Thoracic aorta (tissue), 2 donors: ENCODE measurements at regions not wholly inside any gene's neighbourhood (a gene's known extent, or its start where the extent isn't known, plus 50 kb on each side); places are given as distances from the start of the nearest gene placed in this dataset.
"Not testable (repeated sequence)": the region's sequence is repeated elsewhere in the genome, so short reads cannot be mapped to it uniquely, and the experiment has no call there.

Experiments used
- ATAC-seq: fragments of 150-250 bp; one replicate; pipeline ENCODE4 v1.8.0; 2017; ENCODE audit warnings: low read depth; ENCODE audit not compliant: insufficient number of reproducible peaks, low FRiP score
- DNase-seq: peaks from one replicate; pipeline ENCODE4 v3.0.0-alpha.2; 2020; ENCODE audit warnings: low spot score
- H3K27ac ChIP-seq, 2 donors: fragments of 200-600 bp; sonication (generic); 1 replicate in 1 of 2; 2 replicates in 1 of 2; pipeline ENCODE4 v1.5.1; 2016; ENCODE audit warnings: mild to moderate bottlenecking in 2 of 2, moderate library complexity in 2 of 2
- H3K27me3 ChIP-seq: fragments of 200-600 bp; sonication (generic); replicated peaks from 2 replicates; pipeline ENCODE4 v1.6.0; 2016; ENCODE audit warnings: mild to moderate bottlenecking; ENCODE audit not compliant: insufficient read depth
- H3K36me3 ChIP-seq: fragments of 200-600 bp; sonication (generic); one replicate; pipeline ENCODE4 v1.5.1; 2016
- H3K4me1 ChIP-seq, 2 donors: fragments of 200-600 bp; sonication (generic); 1 replicate in 1 of 2; 2 replicates in 1 of 2; pipeline versions ENCODE4 v1.5.1 to v1.6.0; 2016; ENCODE audit warnings: low read depth in 2 of 2, mild to moderate bottlenecking in 1 of 2; ENCODE audit not compliant: control insufficient read depth in 1 of 2
- H3K4me3 ChIP-seq: fragments of 200-600 bp; sonication (generic); 2 replicates; pipeline ENCODE4 v1.5.1; 2016; ENCODE audit warnings: mild to moderate bottlenecking
- H3K9me3 ChIP-seq: fragments of 200-600 bp; sonication (generic); 2 replicates; pipeline ENCODE4 v1.5.1; 2016
- TF ChIP-seq, protein P1 (sequence below): fragments of 200-600 bp; sonication (generic); IDR thresholded peaks from one replicate; pipeline ENCODE4 v1.5.1; 2019; ENCODE audit warnings: antibody characterized with exemption

DNA sequence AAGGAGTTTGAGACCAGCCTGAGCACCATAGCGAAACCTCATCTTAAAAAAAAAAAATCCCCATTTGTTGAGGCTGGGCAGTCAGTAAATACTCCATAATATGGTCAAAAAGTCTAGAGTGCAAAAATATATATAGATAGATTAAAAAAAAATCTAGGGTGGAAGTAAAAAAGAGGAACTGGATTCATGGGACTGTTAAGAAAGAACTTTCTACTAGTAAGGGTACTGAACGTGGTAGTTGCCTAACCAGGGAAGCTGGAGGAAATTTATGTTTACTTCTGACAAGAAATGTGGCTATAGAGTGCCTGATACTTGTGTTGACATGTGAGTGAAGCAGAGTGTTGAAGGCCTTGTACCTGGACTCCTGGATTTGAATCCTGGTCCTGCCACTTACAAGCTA is 265.9 kb upstream of the FAM78B start:
- Histone ChIP-seq H3K9me3 (no peaks in the 10 kb centered on the region), H3K4me1 (no peaks in the 10 kb centered on the region), H3K27me3 (no peaks in the 10 kb centered on the region), H3K27ac (no peak overlapping the region), H3K4me3 (no peak overlapping the region), H3K36me3 (no peaks in the 10 kb centered on the region)
- no peak for ATAC-seq
- no peak for DNase-seq
- TF ChIP-seq, protein P1, sequence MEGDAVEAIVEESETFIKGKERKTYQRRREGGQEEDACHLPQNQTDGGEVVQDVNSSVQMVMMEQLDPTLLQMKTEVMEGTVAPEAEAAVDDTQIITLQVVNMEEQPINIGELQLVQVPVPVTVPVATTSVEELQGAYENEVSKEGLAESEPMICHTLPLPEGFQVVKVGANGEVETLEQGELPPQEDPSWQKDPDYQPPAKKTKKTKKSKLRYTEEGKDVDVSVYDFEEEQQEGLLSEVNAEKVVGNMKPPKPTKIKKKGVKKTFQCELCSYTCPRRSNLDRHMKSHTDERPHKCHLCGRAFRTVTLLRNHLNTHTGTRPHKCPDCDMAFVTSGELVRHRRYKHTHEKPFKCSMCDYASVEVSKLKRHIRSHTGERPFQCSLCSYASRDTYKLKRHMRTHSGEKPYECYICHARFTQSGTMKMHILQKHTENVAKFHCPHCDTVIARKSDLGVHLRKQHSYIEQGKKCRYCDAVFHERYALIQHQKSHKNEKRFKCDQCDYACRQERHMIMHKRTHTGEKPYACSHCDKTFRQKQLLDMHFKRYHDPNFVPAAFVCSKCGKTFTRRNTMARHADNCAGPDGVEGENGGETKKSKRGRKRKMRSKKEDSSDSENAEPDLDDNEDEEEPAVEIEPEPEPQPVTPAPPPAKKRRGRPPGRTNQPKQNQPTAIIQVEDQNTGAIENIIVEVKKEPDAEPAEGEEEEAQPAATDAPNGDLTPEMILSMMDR = no peak

GRCh38 chr1:166433404-166434304 is 266.9 kb upstream of the FAM78B start:
- H3K27me3 ChIP-seq, H3K9me3 ChIP-seq, ATAC-seq, H3K36me3 ChIP-seq, H3K27ac ChIP-seq, H3K4me3 ChIP-seq, DNase-seq, H3K4me1 ChIP-seq: not testable (repeated sequence)

GRCh38 chr1:166457700-166458099 is 290.9 kb upstream of the FAM78B start:
- Histone ChIP-seq H3K4me3 (no peak overlapping the region), H3K4me1 (no peaks in the 10 kb centered on the region), H3K27ac (no peak overlapping the region), H3K36me3 (no peaks in the 10 kb centered on the region), H3K27me3 (no peaks in the 10 kb centered on the region), H3K9me3 (no peaks in the 10 kb centered on the region)
- TF ChIP-seq, protein P1 = no peak
- ATAC-seq (no peak), DNase-seq (no peak)

GRCh38 chr1:166464333-166464732 is 297.5 kb upstream of the FAM78B start:
- Histone ChIP-seq H3K4me3 (no peak overlapping the region), H3K9me3 (peaks cover 12% of the 10 kb centered on the region), H3K4me1 (no peaks in the 10 kb centered on the region), H3K27me3 (no peaks in the 10 kb centered on the region), H3K36me3 (no peaks in the 10 kb centered on the region), H3K27ac (no peak overlapping the region)
- DNase-seq (no peak), ATAC-seq (no peak)
- TF ChIP-seq, protein P1 = no peak

GRCh38 chr1:166470014-166470413 is 303.2 kb upstream of the FAM78B start:
- H3K9me3 ChIP-seq = peaks cover 3% of the 10 kb centered on the region
- H3K27ac ChIP-seq = no peak overlapping the region
- DNase-seq = no peak
- no peaks in the 10 kb centered on the region for H3K4me1 ChIP-seq
- TF ChIP-seq, protein P1 = no peak
- H3K4me3 ChIP-seq = no peak overlapping the region
- no peak for ATAC-seq
- no peaks in the 10 kb centered on the region for H3K36me3 ChIP-seq
- no peaks in the 10 kb centered on the region for H3K27me3 ChIP-seq
